ENCODE measurements at regions not wholly inside any gene's neighbourhood (a gene's known extent, or its start where the extent isn't known, plus 50 kb on each side); places are given as distances from the start of the nearest gene placed in this dataset.

- no peak for TF ChIP-seq REST (IDR thresholded peaks at IDR 0.05; ENCODE audit: low read depth, low read length)
- TF ChIP-seq EP300 (IDR thresholded peaks at IDR 0.05; ENCODE audit: borderline replicate concordance in 1 of 2, control insufficient read depth in 1 of 2, low read depth in 2 of 2, low read length in 2 of 2): no peak
- no peak for TF ChIP-seq SUZ12 (IDR thresholded peaks at IDR 0.05; ENCODE audit: unreplicated experiment)
- TF ChIP-seq CHD2 (IDR thresholded peaks at IDR 0.05; ENCODE audit: borderline replicate concordance, low read depth, low read length): no peak
- no peak for TF ChIP-seq NRF1 (conservative IDR thresholded peaks at IDR 0.05; ENCODE audit: low read depth, low read length)
- no peak for TF ChIP-seq HDGF (IDR thresholded peaks at IDR 0.05)
- TF ChIP-seq KDM1A (IDR thresholded peaks at IDR 0.05; ENCODE audit: borderline replicate concordance): no peak
- TF ChIP-seq MXI1 (IDR thresholded peaks at IDR 0.05; ENCODE audit: low read depth, low read length): no peak
Observed at GRCh38 chr16:86872833-86873232, 294.5 kb downstream of the FOXL1 start.
